ENCODE measurements at regions not wholly inside any gene's neighbourhood (a gene's known extent, or its start where the extent isn't known, plus 50 kb on each side); places are given as distances from the start of the nearest gene placed in this dataset.

DNA sequence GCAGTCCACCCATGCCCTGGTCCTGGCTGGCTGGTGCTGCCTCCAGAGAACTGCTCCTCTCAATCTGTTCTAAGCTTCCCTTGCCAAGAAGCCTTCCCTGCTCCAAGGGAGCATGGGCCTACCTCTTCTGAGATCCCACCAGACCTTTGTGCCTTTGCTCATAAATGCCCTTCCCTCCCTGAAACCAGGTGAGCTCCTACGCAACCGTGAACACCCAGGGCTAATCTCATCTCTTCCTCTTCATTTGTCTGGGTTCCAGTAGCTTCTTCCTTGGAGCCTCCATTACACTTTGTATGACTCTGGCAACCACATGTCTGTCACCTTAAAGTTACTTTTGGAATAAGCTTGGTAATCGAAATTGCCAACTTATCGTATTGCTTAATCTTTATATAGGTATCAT lies 270.6 kb downstream of the PBX3 start:
- no peaks in the 10 kb centered on the region for H3K9me3 ChIP-seq
- H3K27me3 ChIP-seq = no peaks in the 10 kb centered on the region
- no peaks in the 10 kb centered on the region for H3K4me1 ChIP-seq
- no peak overlapping the region for H3K27ac ChIP-seq
- H3K4me3 ChIP-seq = no peak overlapping the region
- 40 to 51% methylated on average over 4 of the region's 4 CpGs for whole genome bisulfite sequencing, 2 donors (ENCODE audit: low coverage in 1 of 2)
- H3K36me3 ChIP-seq = no peaks in the 10 kb centered on the region
- in situ Hi-C loops (cut with MboI; ENCODE audit: low pct_ligation_motif_present in 1 of 4, low pct_unique_long_range_greater_than_20kb in 1 of 4, low sequenced_read_pairs in 3 of 4) (no loop called here), intact Hi-C loops (cut with DNase I; ENCODE audit: low total_unique reads) (no loop called here)
- DNase-seq = no peak
- no peak for TF ChIP-seq POLR2AphosphoS5 (IDR thresholded peaks at IDR 0.05)
- no peak for TF ChIP-seq EP300 (IDR thresholded peaks at IDR 0.05; ENCODE audit: low read depth)
- TF ChIP-seq CTCF (IDR thresholded peaks at IDR 0.05) = no peak
- TF ChIP-seq POLR2A (IDR thresholded peaks at IDR 0.05) = no peak

GRCh38 chr9:126020836-126021235 lies 273.7 kb downstream of the PBX3 start:
- Histone ChIP-seq H3K27ac (no peak overlapping the region), H3K9me3 (no peaks in the 10 kb centered on the region), H3K27me3 (no peaks in the 10 kb centered on the region), H3K36me3 (no peaks in the 10 kb centered on the region), H3K4me3 (no peak overlapping the region), H3K4me1 (no peaks in the 10 kb centered on the region)
- no peak for DNase-seq
- in situ Hi-C loops (cut with MboI; ENCODE audit: low pct_ligation_motif_present in 1 of 4, low pct_unique_long_range_greater_than_20kb in 1 of 4, low sequenced_read_pairs in 3 of 4) = no loop called here
- intact Hi-C loops (cut with DNase I; ENCODE audit: low total_unique reads) = no loop called here
- 85 to 90% methylated on average over 7 to 15 of the region's 15 CpGs for WGBS, 2 donors (ENCODE audit: low coverage in 1 of 2)
- no peak for TF ChIP-seq CTCF (IDR thresholded peaks at IDR 0.05)
- no peak for TF ChIP-seq POLR2A (IDR thresholded peaks at IDR 0.05)
- no peak for TF ChIP-seq EP300 (IDR thresholded peaks at IDR 0.05; ENCODE audit: low read depth)
- no peak for TF ChIP-seq POLR2AphosphoS5 (IDR thresholded peaks at IDR 0.05)

DNA sequence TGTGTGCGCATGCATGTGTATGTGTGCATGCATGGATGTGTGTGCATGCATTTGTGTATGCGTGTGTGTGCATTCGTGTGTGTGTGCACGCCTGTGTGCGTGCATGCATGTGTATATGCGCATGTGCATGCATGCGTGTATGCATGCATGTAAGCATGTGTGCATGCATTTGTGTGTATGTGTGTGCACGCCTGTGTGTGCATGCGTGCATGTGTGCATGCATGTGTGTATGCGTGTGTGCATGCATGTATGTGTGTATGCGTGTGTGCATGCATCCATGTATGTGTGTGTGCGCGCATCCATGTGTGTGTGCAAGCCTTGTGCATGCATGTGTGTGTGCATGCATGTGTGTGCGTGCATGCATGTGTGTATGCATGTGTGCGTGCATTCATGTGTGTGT lies 276.8 kb downstream of the PBX3 start:
- TF ChIP-seq POLR2A (IDR thresholded peaks at IDR 0.05) (no peak), POLR2AphosphoS5 (IDR thresholded peaks at IDR 0.05) (no peak), CTCF (IDR thresholded peaks at IDR 0.05) (no peak), EP300 (IDR thresholded peaks at IDR 0.05; ENCODE audit: low read depth) (no peak)
- H3K27ac ChIP-seq = no peak overlapping the region
- in situ Hi-C loops (cut with MboI; ENCODE audit: low pct_ligation_motif_present in 1 of 4, low pct_unique_long_range_greater_than_20kb in 1 of 4, low sequenced_read_pairs in 3 of 4) (no loop called here), intact Hi-C loops (cut with DNase I; ENCODE audit: low total_unique reads) (no loop called here)
- no peaks in the 10 kb centered on the region for H3K4me1 ChIP-seq
- WGBS, 2 donors (ENCODE audit: low coverage in 1 of 2) = 89% methylated on average over 15 of the region's 15 CpGs; no CpG with 5 or more reads in 1 of the 2 donors
- no peaks in the 10 kb centered on the region for H3K9me3 ChIP-seq
- H3K36me3 ChIP-seq = no peaks in the 10 kb centered on the region
- H3K27me3 ChIP-seq = no peaks in the 10 kb centered on the region
- H3K4me3 ChIP-seq = no peak overlapping the region
- no peak for DNase-seq

- H3K9me3 ChIP-seq = no peaks in the 10 kb centered on the region
- WGBS, 2 donors (ENCODE audit: low coverage in 1 of 2) = 70 to 75% methylated on average over 4 to 13 of the region's 13 CpGs
- DNase-seq = no peak
- no peaks in the 10 kb centered on the region for H3K27me3 ChIP-seq
- in situ Hi-C loops (cut with MboI; ENCODE audit: low pct_ligation_motif_present in 1 of 4, low pct_unique_long_range_greater_than_20kb in 1 of 4, low sequenced_read_pairs in 3 of 4) = no loop called here
- intact Hi-C loops (cut with DNase I; ENCODE audit: low total_unique reads) = no loop called here
- H3K4me3 ChIP-seq = no peak overlapping the region
- H3K36me3 ChIP-seq = no peaks in the 10 kb centered on the region
- H3K4me1 ChIP-seq = no peaks in the 10 kb centered on the region
- no peak overlapping the region for H3K27ac ChIP-seq
- TF ChIP-seq EP300 (IDR thresholded peaks at IDR 0.05; ENCODE audit: low read depth) (no peak), POLR2A (IDR thresholded peaks at IDR 0.05) (no peak), POLR2AphosphoS5 (IDR thresholded peaks at IDR 0.05) (no peak), CTCF (IDR thresholded peaks at IDR 0.05) (no peak)
These were observed 277.5 kb downstream of the PBX3 start for GRCh38 chr9:126024581-126025230.
